Thoracic aorta (tissue), 2 donors: ENCODE measurements at regions not wholly inside any gene's neighbourhood (a gene's known extent, or its start where the extent isn't known, plus 50 kb on each side); places are given as distances from the start of the nearest gene placed in this dataset.

Source experiments
- ATAC-seq: fragments of 150-250 bp; one replicate; pipeline ENCODE4 v1.8.0; 2017; ENCODE audit warnings: low read depth; ENCODE audit not compliant: insufficient number of reproducible peaks, low FRiP score
- DNase-seq: peaks from one replicate; pipeline ENCODE4 v3.0.0-alpha.2; 2020; ENCODE audit warnings: low spot score
- H3K27ac ChIP-seq, 2 donors: fragments of 200-600 bp; sonication (generic); 1 replicate in 1 of 2; 2 replicates in 1 of 2; pipeline ENCODE4 v1.5.1; 2016; ENCODE audit warnings: mild to moderate bottlenecking in 2 of 2, moderate library complexity in 2 of 2
- H3K27me3 ChIP-seq: fragments of 200-600 bp; sonication (generic); replicated peaks from 2 replicates; pipeline ENCODE4 v1.6.0; 2016; ENCODE audit warnings: mild to moderate bottlenecking; ENCODE audit not compliant: insufficient read depth
- H3K36me3 ChIP-seq: fragments of 200-600 bp; sonication (generic); one replicate; pipeline ENCODE4 v1.5.1; 2016
- H3K4me1 ChIP-seq, 2 donors: fragments of 200-600 bp; sonication (generic); 1 replicate in 1 of 2; 2 replicates in 1 of 2; pipeline versions ENCODE4 v1.5.1 to v1.6.0; 2016; ENCODE audit warnings: low read depth in 2 of 2, mild to moderate bottlenecking in 1 of 2; ENCODE audit not compliant: control insufficient read depth in 1 of 2
- H3K4me3 ChIP-seq: fragments of 200-600 bp; sonication (generic); 2 replicates; pipeline ENCODE4 v1.5.1; 2016; ENCODE audit warnings: mild to moderate bottlenecking
- H3K9me3 ChIP-seq: fragments of 200-600 bp; sonication (generic); 2 replicates; pipeline ENCODE4 v1.5.1; 2016
- TF ChIP-seq, protein P1 (sequence below): fragments of 200-600 bp; sonication (generic); IDR thresholded peaks from one replicate; pipeline ENCODE4 v1.5.1; 2019; ENCODE audit warnings: antibody characterized with exemption

DNA sequence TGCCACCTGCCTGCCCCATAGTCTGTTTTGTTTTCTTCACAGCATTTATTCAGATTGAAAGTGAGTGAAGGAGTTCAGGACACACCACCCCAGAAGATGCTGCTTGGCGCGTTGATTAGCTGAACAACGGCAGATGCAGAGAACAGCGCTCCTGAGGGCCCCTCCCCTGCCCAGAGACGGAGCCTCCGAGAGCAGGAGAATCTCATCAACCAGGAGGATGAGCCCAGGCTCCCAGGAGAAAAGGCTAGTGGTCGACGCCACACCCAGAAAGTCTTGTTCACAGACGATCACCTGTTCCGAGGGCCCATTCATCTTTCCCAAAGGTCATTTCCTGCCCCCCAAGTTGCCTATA is 180.4 kb upstream of the PPP1R26 start:
- DNase-seq (no peak), ATAC-seq (no peak)
- Histone ChIP-seq H3K4me3 (no peak overlapping the region), H3K36me3 (no peaks in the 10 kb centered on the region), H3K27ac (no peak overlapping the region), H3K4me1 (no peaks in the 10 kb centered on the region), H3K9me3 (no peaks in the 10 kb centered on the region), H3K27me3 (no peaks in the 10 kb centered on the region)
- TF ChIP-seq, protein P1, sequence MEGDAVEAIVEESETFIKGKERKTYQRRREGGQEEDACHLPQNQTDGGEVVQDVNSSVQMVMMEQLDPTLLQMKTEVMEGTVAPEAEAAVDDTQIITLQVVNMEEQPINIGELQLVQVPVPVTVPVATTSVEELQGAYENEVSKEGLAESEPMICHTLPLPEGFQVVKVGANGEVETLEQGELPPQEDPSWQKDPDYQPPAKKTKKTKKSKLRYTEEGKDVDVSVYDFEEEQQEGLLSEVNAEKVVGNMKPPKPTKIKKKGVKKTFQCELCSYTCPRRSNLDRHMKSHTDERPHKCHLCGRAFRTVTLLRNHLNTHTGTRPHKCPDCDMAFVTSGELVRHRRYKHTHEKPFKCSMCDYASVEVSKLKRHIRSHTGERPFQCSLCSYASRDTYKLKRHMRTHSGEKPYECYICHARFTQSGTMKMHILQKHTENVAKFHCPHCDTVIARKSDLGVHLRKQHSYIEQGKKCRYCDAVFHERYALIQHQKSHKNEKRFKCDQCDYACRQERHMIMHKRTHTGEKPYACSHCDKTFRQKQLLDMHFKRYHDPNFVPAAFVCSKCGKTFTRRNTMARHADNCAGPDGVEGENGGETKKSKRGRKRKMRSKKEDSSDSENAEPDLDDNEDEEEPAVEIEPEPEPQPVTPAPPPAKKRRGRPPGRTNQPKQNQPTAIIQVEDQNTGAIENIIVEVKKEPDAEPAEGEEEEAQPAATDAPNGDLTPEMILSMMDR = no peak

DNA sequence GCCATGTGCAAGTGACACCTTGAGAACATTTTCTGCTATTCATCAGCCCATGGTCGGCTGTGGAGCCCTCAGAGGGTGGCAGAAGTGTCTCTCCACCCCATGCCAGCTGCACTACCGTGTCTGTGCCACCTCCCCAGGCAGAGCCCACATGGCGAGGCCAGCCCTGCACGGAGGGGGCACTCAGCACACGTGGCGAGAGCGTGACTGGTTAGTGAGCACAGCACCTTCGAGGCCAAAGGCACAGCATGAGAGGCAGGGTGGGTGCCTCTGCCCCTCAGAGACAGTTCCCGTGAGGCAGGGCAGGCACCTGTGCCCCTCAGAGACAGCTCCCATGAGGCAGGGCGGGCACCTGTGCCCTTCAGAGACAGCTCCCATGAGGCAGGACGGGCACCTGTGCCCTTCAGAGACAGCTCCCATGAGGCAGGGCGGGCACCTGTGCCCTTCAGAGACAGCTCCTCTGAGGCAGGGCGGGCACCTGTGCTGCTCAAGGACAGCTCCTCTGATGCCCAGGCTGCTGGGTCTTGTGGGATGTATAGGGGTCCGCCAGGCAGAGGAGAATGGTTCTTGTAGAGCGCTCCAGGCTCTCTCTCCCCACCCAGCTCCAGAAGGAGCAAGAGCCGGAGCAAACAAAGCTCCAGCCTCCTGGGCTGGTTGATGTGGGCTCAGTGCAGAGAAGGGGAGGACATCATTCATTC is 179.8 kb upstream of the PPP1R26 start:
- H3K4me3 ChIP-seq = no peak overlapping the region
- H3K4me1 ChIP-seq = no peaks in the 10 kb centered on the region
- no peaks in the 10 kb centered on the region for H3K36me3 ChIP-seq
- no peak overlapping the region for H3K27ac ChIP-seq
- no peaks in the 10 kb centered on the region for H3K27me3 ChIP-seq
- DNase-seq (no peak), ATAC-seq (no peak)
- H3K9me3 ChIP-seq = no peaks in the 10 kb centered on the region
- TF ChIP-seq, protein P1 = no peak

- TF ChIP-seq, protein P1 = no peak
- ATAC-seq (no peak), DNase-seq (no peak)
- Histone ChIP-seq H3K4me1 (no peaks in the 10 kb centered on the region), H3K4me3 (no peak overlapping the region), H3K27ac (no peak overlapping the region), H3K27me3 (no peaks in the 10 kb centered on the region), H3K9me3 (no peaks in the 10 kb centered on the region), H3K36me3 (no peaks in the 10 kb centered on the region)
These were observed 179.0 kb upstream of the PPP1R26 start for GRCh38 chr9:135300346-135301141.

- DNase-seq = no peak
- no peaks in the 10 kb centered on the region for H3K27me3 ChIP-seq
These were observed 178.0 kb upstream of the PPP1R26 start for GRCh38 chr9:135301271-135302263.

More at GRCh38 chr9:135301271-135302263, 178.0 kb upstream of the PPP1R26 start:
- Histone ChIP-seq H3K4me1 (no peaks in the 10 kb centered on the region), H3K9me3 (no peaks in the 10 kb centered on the region), H3K4me3 (no peak overlapping the region), H3K27ac (no peak overlapping the region), H3K36me3 (no peaks in the 10 kb centered on the region)
- no peak for ATAC-seq
- TF ChIP-seq, protein P1 = no peak
